ENCODE measurements at regions not wholly inside any gene's neighbourhood (a gene's known extent, or its start where the extent isn't known, plus 50 kb on each side); places are given as distances from the start of the nearest gene placed in this dataset.
"Not testable (repeated sequence)": the region's sequence is repeated elsewhere in the genome, so short reads cannot be mapped to it uniquely, and the experiment has no call there.

- DNase-seq; H3K27me3 ChIP-seq; intact Hi-C loops (cut with DNase I); H3K9me3 ChIP-seq; H3K27ac ChIP-seq; H3K36me3 ChIP-seq; H3K4me3 ChIP-seq; ATAC-seq; H3K4me1 ChIP-seq; FAIRE-seq: not testable (repeated sequence)
- 28 to 30% methylated on average over 3 of the region's 4 CpGs for WGBS, 2 donors
Measured at GRCh38 chr21:5217933-5218332, 5303.4 kb upstream of the TPTE start.

- H3K9me3 ChIP-seq; ATAC-seq; H3K27me3 ChIP-seq; H3K4me3 ChIP-seq; intact Hi-C loops (cut with DNase I); H3K36me3 ChIP-seq; DNase-seq; FAIRE-seq; H3K27ac ChIP-seq; H3K4me1 ChIP-seq: not testable (repeated sequence)
- 26 to 29% methylated on average over 5 of the region's 5 CpGs for WGBS, 2 donors
Measured at GRCh38 chr21:5219988-5220387, 5301.4 kb upstream of the TPTE start.

GRCh38 chr21:5220468-5220867 is 5300.9 kb upstream of the TPTE start:
- H3K27ac ChIP-seq; DNase-seq; FAIRE-seq; H3K4me3 ChIP-seq; intact Hi-C loops (cut with DNase I); H3K4me1 ChIP-seq; H3K27me3 ChIP-seq; ATAC-seq; H3K9me3 ChIP-seq; H3K36me3 ChIP-seq: not testable (repeated sequence)
- 47 to 53% methylated on average over 6 of the region's 6 CpGs for WGBS, 2 donors

DNA sequence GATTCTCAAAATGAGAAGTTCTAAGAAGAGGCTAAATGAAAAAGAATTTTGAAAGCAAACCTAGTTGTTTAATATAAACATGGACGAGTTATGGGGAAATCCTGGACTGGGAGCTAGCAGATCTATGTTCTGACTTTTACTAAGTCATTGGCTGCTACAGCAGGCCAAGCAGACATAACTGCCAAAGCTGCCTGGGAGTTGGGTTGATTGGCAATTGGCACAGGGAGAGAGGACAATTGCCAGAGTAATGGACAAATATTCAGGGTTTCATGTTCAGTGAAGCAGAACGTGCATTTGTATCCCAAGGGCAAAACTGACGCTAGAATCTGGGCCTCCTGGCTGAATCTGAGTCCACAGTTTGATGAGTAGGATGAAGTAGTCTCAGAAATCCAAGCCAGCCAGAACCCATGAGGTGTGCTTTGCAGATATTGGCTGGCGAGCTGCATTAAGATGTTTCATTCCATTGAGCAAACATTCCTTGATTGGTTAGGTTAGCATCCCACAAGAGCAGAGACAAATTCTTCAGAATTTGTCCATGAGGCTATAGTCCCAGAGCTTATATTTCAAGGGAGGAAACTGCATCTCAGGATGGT is 5299.8 kb upstream of the TPTE start:
- H3K36me3 ChIP-seq; H3K27me3 ChIP-seq; H3K27ac ChIP-seq; ATAC-seq; H3K4me1 ChIP-seq; intact Hi-C loops (cut with DNase I); FAIRE-seq; H3K9me3 ChIP-seq; H3K4me3 ChIP-seq; DNase-seq: not testable (repeated sequence)
- WGBS, 2 donors = 18 to 25% methylated on average over 4 of the region's 4 CpGs

DNA sequence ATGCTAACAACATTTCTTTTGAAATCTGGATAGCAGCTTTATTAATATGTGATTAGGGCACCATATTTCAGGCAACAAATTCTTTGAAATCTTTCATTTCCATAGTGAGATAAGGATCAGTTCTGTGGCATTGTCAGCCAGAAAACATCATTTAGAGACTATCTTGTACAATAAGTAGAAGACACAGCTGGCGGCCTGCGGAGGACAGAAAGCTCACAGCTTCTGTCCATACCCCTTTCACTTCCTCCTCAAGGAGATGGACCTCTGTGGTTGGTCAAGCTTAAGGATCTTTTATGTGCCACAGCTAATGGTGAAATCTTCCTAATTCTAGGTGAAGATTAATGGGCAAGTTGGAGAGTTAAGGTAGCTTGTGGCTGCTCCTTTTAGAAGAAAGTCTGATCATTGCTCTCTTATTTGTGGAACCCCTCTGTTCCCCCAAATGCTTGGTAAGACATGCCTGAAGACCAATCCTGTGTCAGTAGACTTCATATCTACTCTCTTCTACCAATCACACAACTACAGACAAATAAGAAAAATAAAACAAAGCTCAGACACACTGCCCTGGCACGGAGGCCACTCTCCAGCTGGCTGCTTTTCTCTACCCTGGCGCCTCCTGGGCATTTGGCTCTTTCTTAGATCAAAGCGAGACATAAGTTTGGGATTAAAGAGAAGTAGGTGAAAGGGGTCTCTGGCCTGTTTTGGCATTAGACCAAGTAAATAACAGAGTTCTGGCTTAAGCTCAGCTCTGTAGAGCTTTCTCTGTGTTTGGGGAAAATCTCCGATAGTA is 5298.2 kb upstream of the TPTE start:
- H3K9me3 ChIP-seq = not testable (repeated sequence)

GRCh38 chr21:5224156-5224555 is 5297.2 kb upstream of the TPTE start:
- H3K36me3 ChIP-seq; FAIRE-seq; H3K4me1 ChIP-seq; ATAC-seq; intact Hi-C loops (cut with DNase I); DNase-seq; H3K27ac ChIP-seq; H3K27me3 ChIP-seq; H3K9me3 ChIP-seq; H3K4me3 ChIP-seq: not testable (repeated sequence)
- 48 to 59% methylated on average over 6 of the region's 6 CpGs for WGBS, 2 donors

More for the DNA sequence above, 5298.2 kb upstream of the TPTE start:
- H3K27me3 ChIP-seq; H3K4me3 ChIP-seq; H3K36me3 ChIP-seq; intact Hi-C loops (cut with DNase I); FAIRE-seq; ATAC-seq; H3K27ac ChIP-seq; H3K4me1 ChIP-seq: not testable (repeated sequence)
- peak in 1 of 6 donors; percentile 56 for DNase-seq
- 41 to 43% methylated on average over 6 of the region's 6 CpGs for WGBS, 2 donors

DNA sequence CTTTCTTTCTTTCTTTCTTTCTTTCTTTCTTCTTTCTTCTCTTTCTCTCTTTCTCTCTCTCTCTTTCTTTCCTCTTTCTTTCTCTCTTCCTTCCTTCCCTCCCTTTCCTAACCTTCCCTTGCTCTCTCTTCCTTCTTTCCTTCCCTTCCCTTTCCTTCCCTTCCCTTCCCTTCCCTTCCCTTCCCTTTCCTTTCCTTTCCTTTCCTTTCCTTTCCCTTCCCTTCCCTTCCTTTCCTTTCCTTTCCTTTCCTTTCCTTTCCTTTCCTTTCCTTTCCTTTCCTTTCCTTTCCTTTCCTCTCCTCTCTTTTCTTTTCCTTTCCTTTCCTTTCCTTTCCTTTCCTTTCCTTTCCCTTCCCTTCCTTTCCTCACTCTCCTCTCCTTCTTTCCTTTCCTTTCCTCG is 5294.1 kb upstream of the TPTE start:
- H3K4me3 ChIP-seq; DNase-seq; H3K27me3 ChIP-seq; H3K4me1 ChIP-seq; H3K9me3 ChIP-seq; ATAC-seq; intact Hi-C loops (cut with DNase I); H3K27ac ChIP-seq; FAIRE-seq; H3K36me3 ChIP-seq: not testable (repeated sequence)
- 9 to 16% methylated on average over 1 of the region's 1 CpG for WGBS, 2 donors

- H3K27ac ChIP-seq; H3K9me3 ChIP-seq; ATAC-seq; H3K36me3 ChIP-seq; H3K4me1 ChIP-seq; H3K4me3 ChIP-seq; FAIRE-seq; H3K27me3 ChIP-seq; DNase-seq; intact Hi-C loops (cut with DNase I): not testable (repeated sequence)
- WGBS, 2 donors = 54 to 57% methylated on average over 4 of the region's 4 CpGs
Measured at GRCh38 chr21:5230561-5230960, 5290.8 kb upstream of the TPTE start.

GRCh38 chr21:5231261-5231660 is 5290.1 kb upstream of the TPTE start:
- intact Hi-C loops (cut with DNase I); H3K36me3 ChIP-seq; ATAC-seq; H3K4me3 ChIP-seq; H3K9me3 ChIP-seq; H3K27ac ChIP-seq; FAIRE-seq; H3K27me3 ChIP-seq; H3K4me1 ChIP-seq: not testable (repeated sequence)
- 54 to 62% methylated on average over 9 to 10 of the region's 10 CpGs for WGBS, 2 donors
- DNase-seq = peak in 1 of 6 donors; percentile 87

GRCh38 chr21:5232176-5232958 is 5289.0 kb upstream of the TPTE start:
- H3K4me3 ChIP-seq; intact Hi-C loops (cut with DNase I): not testable (repeated sequence)

DNA sequence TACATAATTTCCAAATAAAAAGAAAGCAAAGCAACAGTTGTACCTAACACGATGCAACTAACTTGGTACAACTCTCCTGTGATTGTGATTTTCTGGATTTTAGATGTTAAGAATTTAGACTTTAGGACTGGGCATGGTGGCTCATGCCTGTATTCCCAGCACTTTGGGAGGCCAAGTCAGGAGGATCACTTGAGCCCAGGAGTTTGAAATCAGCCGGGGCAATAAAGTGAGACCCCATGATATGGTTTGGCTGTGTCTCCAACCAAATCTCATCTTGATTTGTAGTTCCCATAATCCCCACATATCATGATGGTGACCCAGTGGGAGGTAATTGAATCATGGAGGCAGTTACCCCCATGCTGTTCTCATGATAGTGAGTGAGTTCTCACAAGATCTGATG is 5285.6 kb upstream of the TPTE start:
- H3K9me3 ChIP-seq; H3K27me3 ChIP-seq; H3K36me3 ChIP-seq; H3K27ac ChIP-seq; DNase-seq; ATAC-seq; FAIRE-seq; intact Hi-C loops (cut with DNase I); H3K4me1 ChIP-seq; H3K4me3 ChIP-seq: not testable (repeated sequence)
- 42 to 43% methylated on average over 2 of the region's 2 CpGs for WGBS, 2 donors

More at GRCh38 chr21:5232176-5232958, 5289.0 kb upstream of the TPTE start:
- not testable (repeated sequence) for H3K9me3 ChIP-seq, H3K36me3 ChIP-seq, H3K27me3 ChIP-seq, H3K27ac ChIP-seq, H3K4me1 ChIP-seq, FAIRE-seq, ATAC-seq
- DNase-seq = peak in 1 of 6 donors; percentile 62
- 34 to 47% methylated on average over 6 to 7 of the region's 7 CpGs for WGBS, 2 donors

Measured in pancreas (tissue), 10 donors.